B cell (primary cell): ENCODE measurements at regions not wholly inside any gene's neighbourhood (a gene's known extent, or its start where the extent isn't known, plus 50 kb on each side); places are given as distances from the start of the nearest gene placed in this dataset.

Experiments
- ATAC-seq: fragments of 200-7000 bp; cut with Tn5 transposase; one replicate; pipeline ENCODE4 v1.10.0; 2021; ENCODE audit warnings: low read depth, mild to moderate bottlenecking, moderate number of reproducible peaks, moderate library complexity
- CTCF ChIA-PET: fragments of 350-600 bp; sonication (Branson Sonifier 250); formaldehyde crosslinking; loops from one replicate; lab custom pipeline; 2021; ENCODE audit warnings: antibody characterized with exemption, inconsistent platforms; lab: Charles Lee
- POLR2A ChIA-PET: fragments of 350-600 bp; sonication (Branson Sonifier 250); formaldehyde crosslinking; loops from one replicate; lab custom pipeline; 2021; ENCODE audit warnings: antibody characterized with exemption; lab: Charles Lee
- DNase-seq: peaks from one replicate; pipeline ENCODE4 v3.0.0; 2013
- H2AFZ ChIP-seq: 2 replicates; pipeline ENCODE4 v1.6.1; 2012; ENCODE audit warnings: mild to moderate bottlenecking, low read depth, low read length; ENCODE audit not compliant: insufficient read depth, poor library complexity, severe bottlenecking
- H3K27ac ChIP-seq, 2 donors: 1 replicate in 1 of 2; 2 replicates in 1 of 2; pipeline ENCODE4 v1.5.1; 2012 to 2013; ENCODE audit warnings: low read length in 2 of 2, mild to moderate bottlenecking in 2 of 2, moderate library complexity in 1 of 2
- H3K27me3 ChIP-seq, 4 experiments: fragments of 200-600 bp in 1 of 4; sonication (generic) in 1 of 4; replicated peaks in 1 of 4; 1 replicate in 2 of 4; 2 replicates in 2 of 4; pipeline versions ENCODE4 v1.6.1 to v1.7.0; 2013 to 2016; ENCODE audit warnings: low read length in 3 of 4, mild to moderate bottlenecking in 2 of 4, mixed read lengths in 1 of 4, moderate library complexity in 1 of 4; ENCODE audit not compliant: insufficient read depth in 4 of 4, control insufficient read depth in 3 of 4; ENCODE audit errors: control extremely low read depth in 1 of 4
- H3K36me3 ChIP-seq, 2 experiments: replicated peaks in 1 of 2; 1 replicate in 1 of 2; 2 replicates in 1 of 2; pipeline versions ENCODE4 v1.6.1 to v1.7.1; 2013; ENCODE audit warnings: low read length in 1 of 2; ENCODE audit not compliant: insufficient read depth in 2 of 2, control insufficient read depth in 1 of 2; ENCODE audit errors: control extremely low read depth in 1 of 2, extremely low read depth in 1 of 2
- H3K4me1 ChIP-seq, 2 donors: fragments of 200-600 bp in 1 of 2; sonication (generic) in 1 of 2; 1 replicate in 1 of 2; 2 replicates in 1 of 2; pipeline versions ENCODE4 v1.5.1 to v1.6.1; 2013 to 2017; ENCODE audit warnings: low read length in 2 of 2; ENCODE audit not compliant: control insufficient read depth in 2 of 2, insufficient read depth in 2 of 2
- H3K4me2 ChIP-seq: replicated peaks from 2 replicates; pipeline ENCODE3; 2012; ENCODE audit warnings: mild to moderate bottlenecking, low read depth, low read length; ENCODE audit not compliant: poor library complexity, severe bottlenecking
- H3K4me3 ChIP-seq, 5 experiments: fragments of 200-600 bp in 1 of 5; sonication (generic) in 1 of 5; 1 replicate in 3 of 5; 2 replicates in 2 of 5; pipeline versions ENCODE4 v1.5.1 to v1.7.0; 2011 to 2016; ENCODE audit warnings: low read length in 4 of 5, mild to moderate bottlenecking in 4 of 5, low read depth in 2 of 5, control low read depth in 1 of 5, moderate library complexity in 1 of 5; ENCODE audit not compliant: insufficient read depth in 1 of 5; ENCODE audit errors: control extremely low read depth in 1 of 5, extremely low read depth in 1 of 5
- H3K79me2 ChIP-seq: fragments of 200-600 bp; sonication (generic); one replicate; pipeline ENCODE4 v1.6.0; 2016; ENCODE audit warnings: low read length; ENCODE audit not compliant: control insufficient read depth, insufficient read depth
- H3K9ac ChIP-seq: fragments of 200-600 bp; sonication (generic); 2 replicates; pipeline ENCODE4 v1.6.1; 2017; ENCODE audit warnings: mild to moderate bottlenecking, low read length, moderate library complexity
- H3K9me3 ChIP-seq, 3 donors: one replicate each; pipeline versions ENCODE4 v1.6.1 to v1.7.1; 2013; ENCODE audit warnings: low read length in 2 of 3; ENCODE audit not compliant: control insufficient read depth in 2 of 3, insufficient read depth in 1 of 3; ENCODE audit errors: control extremely low read depth in 1 of 3
- H4K20me1 ChIP-seq: 2 replicates; pipeline ENCODE4 v1.6.0; 2012; ENCODE audit warnings: mild to moderate bottlenecking, low read length; ENCODE audit not compliant: insufficient read depth, control insufficient read depth, poor library complexity, severe bottlenecking
- H3K27ac Mint-ChIP-seq: one replicate; pipeline ENCODE4 v1.8.0; 2021; ENCODE audit warnings: mixed read lengths
- H3K27me3 Mint-ChIP-seq: one replicate; pipeline ENCODE4 v1.8.0; 2021; ENCODE audit warnings: mixed read lengths
- H3K4me1 Mint-ChIP-seq: one replicate; pipeline ENCODE4 v1.8.0; 2021; ENCODE audit warnings: mixed read lengths
- H3K4me3 Mint-ChIP-seq: one replicate; pipeline ENCODE4 v1.8.0; 2021; ENCODE audit warnings: mixed read lengths
- H3K9me3 Mint-ChIP-seq: one replicate; pipeline ENCODE4 v1.8.0; 2022; ENCODE audit warnings: mixed read lengths; ENCODE audit not compliant: insufficient read depth
- EZH2 ChIP-seq: IDR thresholded peaks from 2 replicates; pipeline ENCODE4 v1.6.1; 2012; ENCODE audit warnings: borderline replicate concordance, low read depth, mild to moderate bottlenecking, moderate library complexity, low read length; ENCODE audit not compliant: insufficient read depth, poor library complexity, severe bottlenecking
- WGBS: methylation state at CpG from one replicate; pipeline ENCODE4 v1.1.5; 2013; ENCODE audit warnings: missing lambda C conversion rate; ENCODE audit not compliant: insufficient coverage; 5-methylcytosine and 5-hydroxymethylcytosine counted together
- intact Hi-C: fragments of 100-400 bp; cut with micrococcal nuclease; formaldehyde crosslinking; loops from one replicate; pipeline ENCODE4 v1.10.0; 2022
- TF ChIP-seq, protein P1 (sequence below): fragments of 200-600 bp; IDR thresholded peaks from one replicate; pipeline ENCODE4 v1.8.0; 2022; ENCODE audit warnings: antibody characterized with exemption, mild to moderate bottlenecking

GRCh38 chr4:4803912-4804296, 55.6 kb upstream of the MSX1 start:
- WGBS: 100% methylated on average over 2 of the region's 2 CpGs
- H3K9ac ChIP-seq: no peak overlapping the region
- no peaks in the 10 kb centered on the region for H3K27me3 ChIP-seq
- H4K20me1 ChIP-seq: no peaks in the 10 kb centered on the region
- CTCF ChIA-PET: no interaction called here
- H3K4me1 ChIP-seq: no peaks in the 10 kb centered on the region
- intact Hi-C loops: no loop called here
- H3K4me3 Mint-ChIP-seq: no peak overlapping the region
- H3K9me3 Mint-ChIP-seq: no peaks in the 10 kb centered on the region
- no peak overlapping the region for H3K4me3 ChIP-seq
- no peak overlapping the region for H3K27ac Mint-ChIP-seq
- no peak overlapping the region for H3K27ac ChIP-seq
- ATAC-seq (no peak), DNase-seq (no peak)
- no peak overlapping the region for H3K4me2 ChIP-seq
- H3K9me3 ChIP-seq: peaks cover 0 to 11% (median 0%) of the 10 kb centered on the region in 3 donors
- no peak overlapping the region for H2AFZ ChIP-seq
- H3K27me3 Mint-ChIP-seq: peaks cover 4% of the 10 kb centered on the region
- H3K4me1 Mint-ChIP-seq: no peaks in the 10 kb centered on the region
- no peak for TF ChIP-seq EZH2
- TF ChIP-seq, protein P1, sequence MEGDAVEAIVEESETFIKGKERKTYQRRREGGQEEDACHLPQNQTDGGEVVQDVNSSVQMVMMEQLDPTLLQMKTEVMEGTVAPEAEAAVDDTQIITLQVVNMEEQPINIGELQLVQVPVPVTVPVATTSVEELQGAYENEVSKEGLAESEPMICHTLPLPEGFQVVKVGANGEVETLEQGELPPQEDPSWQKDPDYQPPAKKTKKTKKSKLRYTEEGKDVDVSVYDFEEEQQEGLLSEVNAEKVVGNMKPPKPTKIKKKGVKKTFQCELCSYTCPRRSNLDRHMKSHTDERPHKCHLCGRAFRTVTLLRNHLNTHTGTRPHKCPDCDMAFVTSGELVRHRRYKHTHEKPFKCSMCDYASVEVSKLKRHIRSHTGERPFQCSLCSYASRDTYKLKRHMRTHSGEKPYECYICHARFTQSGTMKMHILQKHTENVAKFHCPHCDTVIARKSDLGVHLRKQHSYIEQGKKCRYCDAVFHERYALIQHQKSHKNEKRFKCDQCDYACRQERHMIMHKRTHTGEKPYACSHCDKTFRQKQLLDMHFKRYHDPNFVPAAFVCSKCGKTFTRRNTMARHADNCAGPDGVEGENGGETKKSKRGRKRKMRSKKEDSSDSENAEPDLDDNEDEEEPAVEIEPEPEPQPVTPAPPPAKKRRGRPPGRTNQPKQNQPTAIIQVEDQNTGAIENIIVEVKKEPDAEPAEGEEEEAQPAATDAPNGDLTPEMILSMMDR: no peak
- H3K79me2 ChIP-seq: no peaks in the 10 kb centered on the region
- POLR2A ChIA-PET: no interaction called here
- H3K36me3 ChIP-seq: no peaks in the 10 kb centered on the region

DNA sequence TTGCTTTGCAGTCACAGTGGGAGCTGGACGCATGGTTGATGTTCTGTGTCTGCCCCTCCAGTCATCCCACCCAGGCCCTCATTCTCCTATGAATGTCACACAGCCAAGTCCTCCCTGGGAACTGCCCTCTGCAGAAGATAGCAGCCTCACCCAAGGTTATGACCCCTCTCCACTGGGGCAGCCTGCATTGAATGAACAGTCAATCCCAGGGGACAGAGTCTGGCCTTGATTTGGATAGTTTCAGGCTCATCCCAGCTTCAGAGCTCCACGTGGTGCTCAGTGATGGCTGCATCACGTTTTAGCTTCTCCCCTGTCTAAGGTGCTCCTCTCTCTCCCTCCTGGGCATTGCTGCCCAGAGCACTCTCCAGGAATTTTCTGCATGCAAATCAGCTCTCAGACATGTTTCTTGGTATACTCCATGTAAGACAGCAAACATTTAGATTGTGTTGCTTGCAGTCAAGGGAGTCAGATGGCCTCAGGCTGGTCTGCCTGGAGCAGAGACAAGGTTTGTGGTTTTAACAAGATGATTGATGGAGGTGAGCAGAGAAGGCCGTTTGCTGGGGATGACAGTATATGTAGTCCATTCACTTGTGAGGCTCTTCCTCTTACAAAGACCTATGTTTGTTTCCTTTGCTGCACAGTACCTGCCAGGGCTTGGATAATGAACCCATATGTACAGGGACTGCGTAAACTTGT, 56.1 kb upstream of the MSX1 start:
- Histone ChIP-seq H3K4me2 (no peak overlapping the region), H3K9me3 (peaks cover 0 to 6% (median 0%) of the 10 kb centered on the region in 3 donors), H2AFZ (no peak overlapping the region), H3K79me2 (no peaks in the 10 kb centered on the region), H3K36me3 (no peaks in the 10 kb centered on the region), H3K4me1 (no peaks in the 10 kb centered on the region), H3K27ac (no peak overlapping the region), H4K20me1 (no peaks in the 10 kb centered on the region), H3K4me3 (no peak overlapping the region), H3K27me3 (no peaks in the 10 kb centered on the region), H3K9ac (no peak overlapping the region)
- intact Hi-C loops: no loop called here
- DNase-seq (no peak), ATAC-seq (no peak)
- POLR2A ChIA-PET: no interaction called here
- no peak overlapping the region for H3K27ac Mint-ChIP-seq
- 77% methylated on average over 4 of the region's 5 CpGs for WGBS
- CTCF ChIA-PET: no interaction called here
- H3K4me1 Mint-ChIP-seq: no peaks in the 10 kb centered on the region
- TF ChIP-seq, protein P1: no peak
- no peak for TF ChIP-seq EZH2
- H3K9me3 Mint-ChIP-seq: no peaks in the 10 kb centered on the region
- no peak overlapping the region for H3K4me3 Mint-ChIP-seq
- peaks cover 4% of the 10 kb centered on the region for H3K27me3 Mint-ChIP-seq
